Smooth muscle cell (in vitro differentiated cells): ENCODE measurements at regions not wholly inside any gene's neighbourhood (a gene's known extent, or its start where the extent isn't known, plus 50 kb on each side); places are given as distances from the start of the nearest gene placed in this dataset.

Experiments
- DNase-seq: peaks from one replicate; lab custom pipeline; 2025; ENCODE audit not compliant: unreplicated experiment; lab: John Stamatoyannopoulos, UW
- H2AFZ ChIP-seq: fragments of 200-600 bp; sonication (generic); 2 replicates; pipeline ENCODE4 v1.6.0; 2016; ENCODE audit warnings: antibody characterized with exemption, low read depth, mild to moderate bottlenecking
- H3F3A ChIP-seq: fragments of 200-600 bp; sonication (generic); 2 replicates; pipeline ENCODE4 v1.6.0; 2017; ENCODE audit warnings: antibody characterized with exemption, low read depth
- H3K27ac ChIP-seq: fragments of 200-600 bp; sonication (generic); 2 replicates; pipeline ENCODE4 v1.5.1; 2016; ENCODE audit warnings: low read depth, mild to moderate bottlenecking
- H3K27me3 ChIP-seq: fragments of 200-600 bp; sonication (generic); 2 replicates; pipeline ENCODE4 v1.6.1; 2016; ENCODE audit warnings: low read depth, mild to moderate bottlenecking
- H3K36me3 ChIP-seq: fragments of 200-600 bp; sonication (generic); 2 replicates; pipeline ENCODE4 v1.5.1; 2016; ENCODE audit warnings: low read depth
- H3K4me1 ChIP-seq: fragments of 200-600 bp; sonication (generic); 2 replicates; pipeline ENCODE4 v1.5.1; 2016; ENCODE audit warnings: low read depth
- H3K4me2 ChIP-seq: fragments of 200-600 bp; sonication (generic); 2 replicates; pipeline ENCODE4 v1.6.0; 2016; ENCODE audit warnings: mild to moderate bottlenecking
- H3K4me3 ChIP-seq: fragments of 200-600 bp; sonication (generic); 2 replicates; pipeline ENCODE4 v1.5.1; 2016; ENCODE audit warnings: mild to moderate bottlenecking
- H3K79me2 ChIP-seq: fragments of 200-600 bp; sonication (generic); 2 replicates; pipeline ENCODE4 v1.6.0; 2016; ENCODE audit warnings: low read depth, mild to moderate bottlenecking
- H3K9ac ChIP-seq: fragments of 200-600 bp; sonication (generic); 2 replicates; pipeline ENCODE4 v1.6.0; 2016; ENCODE audit warnings: low read depth
- H3K9me3 ChIP-seq: fragments of 200-600 bp; sonication (generic); replicated peaks from 2 replicates; pipeline ENCODE4 v1.5.1; 2016; ENCODE audit warnings: low read depth
- H4K20me1 ChIP-seq: fragments of 200-600 bp; sonication (generic); 2 replicates; pipeline ENCODE4 v1.6.0; 2016; ENCODE audit warnings: low read depth
- WGBS: methylation state at CpG from one replicate; pipeline ENCODE4 v1.1.7; 2016; ENCODE audit warnings: low lambda C conversion rate; 5-methylcytosine and 5-hydroxymethylcytosine counted together
- TF ChIP-seq, protein P1 (sequence below): fragments of 200-600 bp; sonication (generic); IDR thresholded peaks from 2 replicates; pipeline ENCODE4 v1.5.1; 2017; ENCODE audit warnings: borderline replicate concordance, mild to moderate bottlenecking, antibody characterized with exemption; ENCODE audit not compliant: insufficient read depth, poor library complexity, severe bottlenecking

DNA sequence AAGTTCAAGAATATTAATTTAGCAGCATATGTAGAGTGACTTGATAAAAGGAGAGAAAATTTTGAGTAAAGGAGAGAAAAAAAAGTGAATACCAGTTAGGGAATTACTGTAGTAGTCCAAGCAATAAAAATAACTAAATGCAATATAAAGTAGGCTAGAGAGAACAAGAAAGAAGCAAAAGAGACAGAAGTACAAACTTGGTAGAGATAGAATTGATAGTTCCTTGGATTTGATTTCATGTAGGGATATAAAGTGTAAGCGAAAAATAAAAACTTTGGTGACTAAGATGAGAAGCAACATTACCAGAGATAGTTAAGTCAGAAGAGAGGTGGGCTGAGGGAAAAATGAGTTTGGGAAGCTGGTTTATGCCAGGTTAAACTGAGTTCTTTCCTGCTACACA, 252.4 kb downstream of the SEC23A start:
- 90% methylated on average over 1 of the region's 1 CpG for WGBS
- no peaks in the 10 kb centered on the region for H3K36me3 ChIP-seq
- H3K4me3 ChIP-seq = no peak overlapping the region
- H3F3A ChIP-seq = no peaks in the 10 kb centered on the region
- no peaks in the 10 kb centered on the region for H3K9me3 ChIP-seq
- DNase-seq = no peak
- H3K4me2 ChIP-seq = no peak overlapping the region
- no peak overlapping the region for H3K9ac ChIP-seq
- no peaks in the 10 kb centered on the region for H3K4me1 ChIP-seq
- H4K20me1 ChIP-seq = no peaks in the 10 kb centered on the region
- H3K27me3 ChIP-seq = no peaks in the 10 kb centered on the region
- H3K27ac ChIP-seq = no peak overlapping the region
- no peak overlapping the region for H2AFZ ChIP-seq
- no peaks in the 10 kb centered on the region for H3K79me2 ChIP-seq
- TF ChIP-seq, protein P1, sequence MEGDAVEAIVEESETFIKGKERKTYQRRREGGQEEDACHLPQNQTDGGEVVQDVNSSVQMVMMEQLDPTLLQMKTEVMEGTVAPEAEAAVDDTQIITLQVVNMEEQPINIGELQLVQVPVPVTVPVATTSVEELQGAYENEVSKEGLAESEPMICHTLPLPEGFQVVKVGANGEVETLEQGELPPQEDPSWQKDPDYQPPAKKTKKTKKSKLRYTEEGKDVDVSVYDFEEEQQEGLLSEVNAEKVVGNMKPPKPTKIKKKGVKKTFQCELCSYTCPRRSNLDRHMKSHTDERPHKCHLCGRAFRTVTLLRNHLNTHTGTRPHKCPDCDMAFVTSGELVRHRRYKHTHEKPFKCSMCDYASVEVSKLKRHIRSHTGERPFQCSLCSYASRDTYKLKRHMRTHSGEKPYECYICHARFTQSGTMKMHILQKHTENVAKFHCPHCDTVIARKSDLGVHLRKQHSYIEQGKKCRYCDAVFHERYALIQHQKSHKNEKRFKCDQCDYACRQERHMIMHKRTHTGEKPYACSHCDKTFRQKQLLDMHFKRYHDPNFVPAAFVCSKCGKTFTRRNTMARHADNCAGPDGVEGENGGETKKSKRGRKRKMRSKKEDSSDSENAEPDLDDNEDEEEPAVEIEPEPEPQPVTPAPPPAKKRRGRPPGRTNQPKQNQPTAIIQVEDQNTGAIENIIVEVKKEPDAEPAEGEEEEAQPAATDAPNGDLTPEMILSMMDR = no peak

DNA sequence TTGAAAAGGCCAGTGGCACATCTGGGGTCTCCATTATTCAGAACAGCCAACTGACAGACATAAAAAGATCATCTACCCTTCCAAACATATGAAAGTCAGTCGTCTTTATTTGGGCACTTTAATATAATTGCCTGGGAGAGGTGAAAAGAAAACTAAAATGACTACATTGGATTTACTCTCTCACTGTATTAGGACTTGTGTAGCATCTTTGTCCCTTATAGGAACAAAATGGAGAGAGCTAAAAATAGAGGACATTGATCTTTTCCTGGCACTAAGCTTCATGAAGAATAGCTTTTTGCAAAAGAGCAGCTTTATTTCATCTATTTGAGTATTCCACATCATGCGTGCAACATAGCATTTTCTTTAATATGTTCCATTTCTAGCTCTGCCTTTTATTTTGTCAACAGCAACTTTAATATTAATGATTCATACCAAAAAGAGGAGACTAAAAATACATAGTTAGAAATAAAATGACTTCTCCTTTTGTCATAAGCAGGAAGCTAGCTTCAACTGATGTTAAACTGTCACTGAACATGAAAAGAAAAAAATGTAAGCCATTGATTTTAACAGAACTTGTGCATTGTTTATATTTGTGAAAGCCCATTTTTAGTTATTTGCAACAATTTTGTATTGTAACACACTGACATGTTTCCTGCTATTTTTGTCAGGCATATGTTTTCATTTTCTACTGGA, 254.6 kb downstream of the SEC23A start:
- no peaks in the 10 kb centered on the region for H3K4me1 ChIP-seq
- TF ChIP-seq, protein P1 = no peak
- no peak for DNase-seq
- H3K9me3 ChIP-seq = no peaks in the 10 kb centered on the region
- no peaks in the 10 kb centered on the region for H3K79me2 ChIP-seq
- no peak overlapping the region for H3K4me2 ChIP-seq
- 71% methylated on average over 2 of the region's 2 CpGs for WGBS
- no peak overlapping the region for H2AFZ ChIP-seq
- no peak overlapping the region for H3K27ac ChIP-seq
- H3F3A ChIP-seq = no peaks in the 10 kb centered on the region
- H3K4me3 ChIP-seq = no peak overlapping the region
- H3K9ac ChIP-seq = no peak overlapping the region
- no peaks in the 10 kb centered on the region for H4K20me1 ChIP-seq
- H3K27me3 ChIP-seq = no peaks in the 10 kb centered on the region
- H3K36me3 ChIP-seq = no peaks in the 10 kb centered on the region

DNA sequence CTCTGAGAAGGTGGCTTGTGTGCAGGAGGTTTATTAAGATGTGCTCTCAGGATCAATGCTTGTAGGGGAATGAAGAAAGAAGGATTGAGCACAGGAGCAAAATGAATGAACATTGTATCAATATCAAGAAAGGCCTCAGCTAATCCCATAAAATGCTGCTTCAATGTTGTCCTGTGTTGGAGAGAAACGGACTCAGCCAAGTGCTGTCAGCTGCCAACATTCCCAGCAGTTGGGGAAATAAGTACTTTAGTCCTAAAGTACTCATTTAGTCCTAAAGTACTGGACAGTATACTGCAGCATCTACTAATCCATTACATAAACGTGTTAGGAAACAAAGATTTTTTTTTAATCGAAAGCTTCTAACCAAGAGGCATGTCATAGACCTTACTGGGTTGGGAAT, 255.9 kb downstream of the SEC23A start:
- TF ChIP-seq, protein P1 = no peak
- Histone ChIP-seq H3F3A (no peaks in the 10 kb centered on the region), H3K4me2 (no peak overlapping the region), H3K9ac (no peak overlapping the region), H3K36me3 (no peaks in the 10 kb centered on the region), H4K20me1 (no peaks in the 10 kb centered on the region), H3K27me3 (no peaks in the 10 kb centered on the region), H3K4me3 (no peak overlapping the region), H3K27ac (no peak overlapping the region), H3K79me2 (no peaks in the 10 kb centered on the region), H3K9me3 (no peaks in the 10 kb centered on the region), H3K4me1 (no peaks in the 10 kb centered on the region), H2AFZ (no peak overlapping the region)
- WGBS = 59% methylated on average over 3 of the region's 3 CpGs
- DNase-seq = no peak
